Colon (tissue), 2 donors: ENCODE measurements at regions not wholly inside any gene's neighbourhood (a gene's known extent, or its start where the extent isn't known, plus 50 kb on each side); places are given as distances from the start of the nearest gene placed in this dataset.

Experiments used
- FAIRE-seq: peaks from 2 replicates; lab custom pipeline; 2012; peaks lifted over from hg19 to GRCh38; lab: Jason Lieb, UNC
- donor health status: control.
- donor health status: control.

DNA sequence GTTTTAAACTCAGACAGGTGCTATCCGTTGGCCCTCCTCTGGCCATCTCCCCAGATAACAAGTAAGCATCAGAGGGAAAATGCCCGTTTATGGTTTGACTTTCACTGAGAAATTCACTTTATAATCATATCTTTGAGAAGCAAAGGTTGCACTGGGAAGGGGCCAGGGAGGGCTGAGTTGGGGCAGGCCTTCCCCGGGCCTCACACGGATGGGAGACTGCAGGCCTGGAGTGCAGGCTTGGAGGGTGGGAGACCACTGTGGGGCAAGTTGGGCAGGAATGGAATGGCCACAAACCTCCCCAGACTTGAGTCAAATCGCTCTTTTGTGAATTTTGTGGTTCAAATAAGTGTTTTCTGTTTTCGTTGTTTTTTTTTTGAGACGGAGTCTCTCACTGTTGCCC is 451.7 kb downstream of the TSHZ3 start:
- FAIRE-seq: no peak

DNA sequence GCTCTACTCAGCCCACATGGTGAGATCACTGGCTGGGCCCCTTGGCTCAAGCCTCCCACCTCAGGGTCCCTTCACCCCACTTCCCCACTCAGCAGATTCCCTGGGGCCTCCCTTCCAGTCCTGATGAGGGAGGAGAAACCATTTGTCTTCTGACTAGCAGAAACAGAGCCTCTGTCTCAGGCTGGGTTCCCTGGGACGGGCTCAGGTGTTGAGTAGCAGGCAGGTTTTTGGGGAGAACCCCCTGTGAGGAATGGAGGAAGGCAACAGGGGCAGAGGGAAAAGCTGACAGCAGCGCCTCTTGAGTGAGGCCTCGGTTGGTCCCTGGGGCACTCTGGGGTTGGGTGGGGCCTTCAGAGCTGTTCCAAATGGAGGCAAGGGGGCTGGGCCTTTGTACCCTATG is 452.2 kb downstream of the TSHZ3 start:
- FAIRE-seq: no peak

GRCh38 chr19:30896554-30896953 is 452.7 kb downstream of the TSHZ3 start:
- FAIRE-seq: no peak

DNA sequence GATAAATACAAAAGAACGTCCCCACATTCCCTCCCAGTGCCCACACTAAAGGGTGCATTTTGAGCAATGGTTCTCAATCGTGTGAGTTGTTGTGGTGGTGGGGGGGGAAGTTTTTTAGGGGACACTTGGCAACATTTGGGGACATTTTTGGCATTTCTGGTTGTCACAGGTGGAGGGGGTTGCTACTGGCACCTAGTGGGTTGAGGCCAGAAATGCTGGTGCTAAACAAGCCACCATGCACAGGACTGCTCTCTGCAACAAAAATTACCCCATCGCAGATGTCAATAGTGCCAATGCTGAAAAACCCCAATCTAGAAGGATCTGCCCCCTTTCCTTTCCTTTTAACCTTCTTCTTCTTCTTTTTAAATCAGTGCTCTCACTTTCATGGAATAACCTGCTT is 453.3 kb downstream of the TSHZ3 start:
- FAIRE-seq: no peak

GRCh38 chr19:30891051-30891450 is 458.2 kb downstream of the TSHZ3 start:
- no peak for FAIRE-seq

DNA sequence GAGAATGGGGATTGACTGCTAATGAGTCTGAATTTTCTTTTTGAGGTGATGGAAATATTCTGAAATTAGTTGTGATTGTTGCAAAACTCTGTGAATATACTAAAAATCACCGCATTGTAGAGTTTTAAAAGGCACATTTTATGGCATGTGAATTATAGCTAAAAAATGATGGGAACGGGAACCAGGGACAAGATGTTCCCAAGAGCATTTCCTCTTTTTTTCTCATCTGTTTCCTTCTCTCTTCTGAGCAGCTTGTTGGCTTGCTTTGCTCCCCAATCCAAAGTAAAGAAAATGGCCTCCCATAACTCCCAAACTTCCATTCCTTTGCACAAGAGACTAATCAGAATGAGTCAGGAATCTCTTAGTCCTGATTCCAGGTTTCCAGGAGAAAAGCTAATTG is 459.2 kb downstream of the TSHZ3 start:
- FAIRE-seq: no peak

- FAIRE-seq: no peak
Observed at GRCh38 chr19:30888937-30889336, 460.3 kb downstream of the TSHZ3 start.

GRCh38 chr19:30887042-30887441 is 462.2 kb downstream of the TSHZ3 start:
- FAIRE-seq: no peak

- no peak for FAIRE-seq
Observed at GRCh38 chr19:30886222-30886621, 463.0 kb downstream of the TSHZ3 start.

DNA sequence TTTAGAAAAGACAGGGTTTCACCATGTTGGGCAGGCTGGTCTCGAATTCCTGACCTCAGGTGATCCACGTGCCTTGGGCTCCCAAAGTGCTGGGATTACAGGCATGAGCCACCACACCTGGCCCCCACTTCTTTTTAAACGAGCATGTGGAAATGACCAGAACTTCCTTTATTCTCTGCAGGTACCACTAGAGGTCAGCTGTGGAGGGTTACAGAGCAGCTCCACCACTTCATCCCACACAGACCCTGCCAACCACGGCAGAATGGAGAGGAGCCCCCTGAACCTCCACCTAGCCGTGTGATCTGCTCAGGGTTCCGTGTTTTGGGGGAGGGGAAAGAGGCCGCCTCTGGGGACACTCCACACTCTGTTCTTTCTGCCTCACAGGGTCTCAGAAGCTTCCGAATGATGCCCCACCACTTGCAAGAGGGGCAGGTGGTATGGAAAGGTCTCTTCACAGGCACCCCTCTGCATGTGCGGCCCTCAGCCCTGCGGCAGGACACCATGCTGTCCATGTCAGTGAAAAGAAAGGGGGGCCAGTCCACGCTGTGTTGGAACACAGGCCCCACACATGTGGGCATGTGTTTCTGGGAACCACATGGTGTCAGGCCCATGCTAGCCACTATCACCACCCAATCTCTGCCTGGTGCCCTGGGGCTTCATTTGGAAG is 465.0 kb downstream of the TSHZ3 start:
- FAIRE-seq: no peak

DNA sequence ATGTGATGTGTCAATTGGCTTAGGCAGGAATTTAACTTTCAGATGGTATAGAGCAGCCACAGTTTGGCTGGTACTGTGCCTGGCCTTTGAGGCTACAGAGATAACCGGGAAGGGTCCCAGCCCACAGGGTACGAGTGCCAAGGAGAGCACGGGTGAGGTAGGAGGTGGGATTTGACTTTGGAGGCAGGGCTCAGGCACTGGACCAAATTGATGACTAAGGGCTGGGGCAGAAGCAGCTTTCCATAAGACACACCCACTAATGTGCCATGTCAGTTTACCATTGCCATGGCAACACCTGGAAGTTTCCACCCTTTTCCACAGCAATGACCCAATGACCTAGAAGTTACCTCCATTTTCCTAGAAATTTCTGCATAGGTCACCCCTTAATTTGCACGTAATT is 466.2 kb downstream of the TSHZ3 start:
- no peak for FAIRE-seq

- no peak for FAIRE-seq
Observed at GRCh38 chr19:30882411-30883005, 466.7 kb downstream of the TSHZ3 start.

- FAIRE-seq: no peak
Observed at GRCh38 chr19:30881930-30882329, 467.3 kb downstream of the TSHZ3 start.

GRCh38 chr19:30881281-30881680 is 468.0 kb downstream of the TSHZ3 start:
- FAIRE-seq: no peak

- FAIRE-seq: no peak
Observed at GRCh38 chr19:30880551-30880950, 468.7 kb downstream of the TSHZ3 start.

- FAIRE-seq: no peak
Observed at GRCh38 chr19:30880151-30880550, 469.1 kb downstream of the TSHZ3 start.

DNA sequence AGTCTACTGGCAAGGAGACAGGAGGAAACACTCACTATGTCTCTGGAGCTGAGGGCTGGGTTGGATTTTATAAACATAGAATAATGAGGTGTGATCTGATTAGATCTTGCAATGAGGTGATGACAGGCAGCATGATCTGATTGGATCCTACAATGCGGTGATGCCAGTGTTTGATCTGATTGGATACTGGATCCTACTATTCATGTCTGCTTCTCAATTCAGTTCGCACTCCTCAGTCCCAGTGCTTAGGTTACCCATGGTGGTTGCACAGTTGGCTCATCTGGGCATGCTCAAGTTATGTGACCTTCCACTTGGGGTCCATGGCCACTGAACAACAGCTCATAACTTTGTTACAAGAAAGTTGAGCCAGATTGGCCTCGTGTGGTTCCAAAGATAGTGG is 469.5 kb downstream of the TSHZ3 start:
- no peak for FAIRE-seq

- FAIRE-seq: no peak
Observed at GRCh38 chr19:30879225-30879624, 470.0 kb downstream of the TSHZ3 start.

DNA sequence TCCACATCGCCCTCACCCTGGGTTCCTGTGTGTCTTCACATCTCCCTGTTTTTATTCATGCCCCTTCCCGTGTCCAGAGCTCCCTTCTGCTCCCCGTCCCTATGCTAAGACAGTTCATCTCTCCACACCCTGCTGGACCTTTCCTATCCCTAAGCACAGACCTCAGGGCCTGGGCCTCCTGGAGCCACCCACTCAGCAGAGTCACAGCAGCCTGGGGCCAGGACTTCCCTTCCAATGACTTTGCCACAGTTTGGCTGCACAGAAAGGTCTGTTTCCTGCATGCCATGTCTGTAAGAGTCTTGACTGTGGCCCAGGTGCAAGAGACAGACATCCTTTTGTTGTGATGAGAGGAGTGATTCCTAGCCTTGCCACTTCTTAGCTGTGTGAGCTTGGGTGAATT is 470.7 kb downstream of the TSHZ3 start:
- no peak for FAIRE-seq

GRCh38 chr19:30877661-30878113 is 471.5 kb downstream of the TSHZ3 start:
- no peak for FAIRE-seq

DNA sequence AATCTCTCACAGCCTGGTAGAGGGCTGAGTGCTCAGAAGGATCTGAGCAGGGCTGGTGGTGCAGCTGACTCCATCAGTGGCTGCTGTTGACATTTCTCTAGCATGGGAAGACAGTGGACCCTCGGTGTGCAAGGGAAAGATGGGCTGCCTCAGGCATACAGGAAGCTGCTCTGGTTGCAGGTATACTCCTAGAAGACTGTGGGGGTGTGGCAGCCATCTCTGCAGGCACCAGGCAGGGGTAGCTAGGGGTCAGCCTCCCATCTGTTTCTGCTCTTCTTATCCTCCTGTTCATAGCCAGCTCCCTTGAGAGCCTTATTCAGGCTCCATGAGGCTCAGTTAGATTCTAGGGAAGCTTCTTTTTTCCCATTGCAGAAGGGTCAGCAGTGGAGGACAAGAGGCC is 475.5 kb downstream of the TSHZ3 start:
- FAIRE-seq: no peak

- FAIRE-seq: no peak
Observed at GRCh38 chr19:30873003-30873402, 476.2 kb downstream of the TSHZ3 start.

- FAIRE-seq: no peak
Observed at GRCh38 chr19:30871979-30872378, 477.3 kb downstream of the TSHZ3 start.

DNA sequence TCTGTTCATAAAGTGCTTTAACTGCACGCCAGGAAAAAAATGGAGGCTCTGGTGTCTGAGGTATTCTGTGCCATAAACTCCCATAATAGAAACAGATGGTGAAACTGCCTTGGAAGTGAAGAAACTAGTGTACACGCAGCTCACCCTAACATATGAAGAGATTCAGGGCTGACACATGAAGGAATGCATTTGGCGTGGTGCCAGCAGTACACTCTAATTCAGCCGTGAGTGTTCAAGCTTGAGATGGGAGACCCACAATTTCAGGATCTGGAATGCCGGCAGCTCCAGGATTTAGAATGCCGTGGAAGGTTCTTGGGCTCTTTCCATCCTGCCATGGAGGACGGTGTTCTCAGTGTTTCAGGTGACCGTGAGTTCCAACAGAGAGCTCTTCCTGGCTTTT is 478.4 kb downstream of the TSHZ3 start:
- no peak for FAIRE-seq
